Transverse colon (tissue), 4 donors: ENCODE measurements at regions not wholly inside any gene's neighbourhood (a gene's known extent, or its start where the extent isn't known, plus 50 kb on each side); places are given as distances from the start of the nearest gene placed in this dataset.

Experiments
- CTCF ChIP-seq, 5 experiments: fragments of 200-600 bp in 3 of 5; fragments of 450-650 bp in 2 of 5; sonication (generic) in 3 of 5; IDR thresholded peaks; 1 replicate in 2 of 5; 2 replicates in 3 of 5; pipeline ENCODE4 v1.5.1; 2016 to 2017; ENCODE audit warnings: antibody characterized with exemption in 5 of 5, inconsistent platforms in 3 of 5, mild to moderate bottlenecking in 2 of 5, moderate library complexity in 1 of 5
- EP300 ChIP-seq: sonication (generic); formaldehyde crosslinking; IDR thresholded peaks from one replicate; pipeline ENCODE4 v1.6.1; 2017; ENCODE audit warnings: antibody characterized with exemption, low read depth
- POLR2A ChIP-seq: fragments of 450-650 bp; IDR thresholded peaks from one replicate; pipeline ENCODE4 v1.6.1; 2016; ENCODE audit warnings: antibody characterized with exemption, mild to moderate bottlenecking, moderate library complexity
- POLR2AphosphoS5 ChIP-seq, 3 donors: sonication (generic); formaldehyde crosslinking; IDR thresholded peaks; one replicate each; pipeline ENCODE4 v1.6.1; 2016; ENCODE audit warnings: antibody characterized with exemption in 3 of 3

GRCh38 chr5:120394259-120394658 is 69.8 kb upstream of the PRR16 start:
- no peak for TF ChIP-seq EP300
- no peak for TF ChIP-seq POLR2A
- TF ChIP-seq POLR2AphosphoS5 (IDR thresholded peaks at IDR 0.05), result no peak
- TF ChIP-seq CTCF (IDR thresholded peaks at IDR 0.05), result peak in 1 of 5 experiments; percentile 12
